H7 (cell line): ENCODE measurements at regions not wholly inside any gene's neighbourhood (a gene's known extent, or its start where the extent isn't known, plus 50 kb on each side); places are given as distances from the start of the nearest gene placed in this dataset.

Experiments used
- DNase-seq: peaks from one replicate; pipeline ENCODE4 v3.0.0; 2012
- H3K27me3 ChIP-seq: 2 replicates; pipeline ENCODE4 v1.6.0; 2011; ENCODE audit warnings: mild to moderate bottlenecking, low read length; ENCODE audit not compliant: control insufficient read depth, insufficient read depth
- H3K36me3 ChIP-seq: replicated peaks from 2 replicates; pipeline ENCODE4 v1.5.1; 2011; ENCODE audit warnings: low read length; ENCODE audit not compliant: control insufficient read depth, insufficient read depth
- H3K4me3 ChIP-seq: 2 replicates; pipeline ENCODE4 v1.5.1; 2011; ENCODE audit warnings: low read depth, mild to moderate bottlenecking, control low read depth, low read length, moderate library complexity; ENCODE audit not compliant: insufficient read depth

- no peak for DNase-seq
- Histone ChIP-seq H3K4me3 (no peak overlapping the region), H3K36me3 (no peaks in the 10 kb centered on the region), H3K27me3 (no peaks in the 10 kb centered on the region)
Measured at GRCh38 chr6:133740218-133740617, 148.7 kb upstream of the TCF21 start.

- Histone ChIP-seq H3K4me3 (no peak overlapping the region), H3K27me3 (no peaks in the 10 kb centered on the region), H3K36me3 (no peaks in the 10 kb centered on the region)
- DNase-seq = no peak
Measured at GRCh38 chr6:133740816-133741215, 148.1 kb upstream of the TCF21 start.

GRCh38 chr6:133741375-133741861, 147.5 kb upstream of the TCF21 start:
- no peaks in the 10 kb centered on the region for H3K36me3 ChIP-seq
- no peaks in the 10 kb centered on the region for H3K27me3 ChIP-seq
- no peak overlapping the region for H3K4me3 ChIP-seq
- DNase-seq = no peak

- no peaks in the 10 kb centered on the region for H3K36me3 ChIP-seq
- DNase-seq = no peak
- no peaks in the 10 kb centered on the region for H3K27me3 ChIP-seq
- no peak overlapping the region for H3K4me3 ChIP-seq
Measured at GRCh38 chr6:133743621-133744020, 145.3 kb upstream of the TCF21 start.

DNA sequence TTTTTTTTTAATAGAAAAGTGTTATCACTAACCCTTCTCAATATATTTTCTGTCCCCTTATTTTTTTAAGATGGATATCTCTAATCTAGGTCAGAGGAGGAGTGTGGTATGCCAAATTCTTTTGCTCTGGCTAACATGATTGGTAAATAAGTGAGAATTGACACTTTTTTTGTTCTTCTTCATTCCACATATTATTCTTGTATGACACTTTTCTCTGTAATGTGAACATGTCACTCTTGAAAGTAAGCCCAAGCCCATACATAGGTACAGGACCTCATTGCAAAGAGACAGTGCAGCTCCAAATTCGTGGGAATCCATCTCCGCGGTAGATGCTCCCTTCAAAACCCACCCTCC, 142.5 kb upstream of the TCF21 start:
- Histone ChIP-seq H3K36me3 (no peaks in the 10 kb centered on the region), H3K27me3 (no peaks in the 10 kb centered on the region), H3K4me3 (no peak overlapping the region)
- no peak for DNase-seq

DNA sequence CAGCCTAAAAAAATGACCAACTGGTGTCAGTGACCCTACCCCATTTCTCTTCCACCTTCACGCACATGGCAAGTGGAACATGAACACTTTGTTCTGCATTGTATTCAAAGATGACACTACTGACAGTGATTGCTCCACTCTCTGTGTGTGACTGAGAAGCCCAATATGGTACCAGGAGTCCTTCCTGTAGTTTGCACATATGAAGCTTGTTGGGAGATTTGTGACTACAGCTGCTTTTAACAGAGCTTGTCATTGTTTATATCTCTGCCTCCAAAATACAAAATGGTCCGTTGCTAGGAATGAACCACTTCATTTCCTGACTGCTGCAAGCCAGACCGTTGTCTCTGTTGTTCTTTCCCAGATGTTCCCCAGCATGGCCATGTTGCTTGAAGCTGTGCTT, 140.3 kb upstream of the TCF21 start:
- Histone ChIP-seq H3K27me3 (no peaks in the 10 kb centered on the region), H3K36me3 (no peaks in the 10 kb centered on the region), H3K4me3 (no peak overlapping the region)
- no peak for DNase-seq

GRCh38 chr6:133749427-133749826, 139.5 kb upstream of the TCF21 start:
- Histone ChIP-seq H3K36me3 (no peaks in the 10 kb centered on the region), H3K4me3 (no peak overlapping the region), H3K27me3 (no peaks in the 10 kb centered on the region)
- DNase-seq = no peak

DNA sequence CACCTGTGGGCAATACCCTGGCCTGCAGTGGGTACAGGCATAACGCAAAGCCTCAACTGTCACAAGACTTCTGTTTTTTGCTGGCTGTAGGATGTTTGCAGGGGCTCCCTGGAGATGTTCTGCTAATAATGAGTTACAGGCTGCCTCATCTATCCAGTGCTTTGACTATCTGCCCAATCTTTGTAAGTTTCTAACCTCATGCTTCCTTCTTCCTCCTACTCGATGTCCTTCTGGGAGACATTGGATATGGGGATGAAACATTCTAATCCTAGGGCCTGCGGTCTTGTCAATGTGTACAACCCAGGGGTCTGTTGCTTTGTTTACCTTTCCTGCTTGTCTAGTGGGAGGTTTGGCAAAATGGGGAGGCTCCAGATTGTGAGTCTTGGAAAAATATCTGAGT, 136.8 kb upstream of the TCF21 start:
- DNase-seq = no peak
- no peak overlapping the region for H3K4me3 ChIP-seq
- H3K36me3 ChIP-seq = no peaks in the 10 kb centered on the region
- no peaks in the 10 kb centered on the region for H3K27me3 ChIP-seq

- DNase-seq = no peak
- no peak overlapping the region for H3K4me3 ChIP-seq
- H3K36me3 ChIP-seq = no peaks in the 10 kb centered on the region
- no peaks in the 10 kb centered on the region for H3K27me3 ChIP-seq
Measured at GRCh38 chr6:133753756-133754155, 135.2 kb upstream of the TCF21 start.

DNA sequence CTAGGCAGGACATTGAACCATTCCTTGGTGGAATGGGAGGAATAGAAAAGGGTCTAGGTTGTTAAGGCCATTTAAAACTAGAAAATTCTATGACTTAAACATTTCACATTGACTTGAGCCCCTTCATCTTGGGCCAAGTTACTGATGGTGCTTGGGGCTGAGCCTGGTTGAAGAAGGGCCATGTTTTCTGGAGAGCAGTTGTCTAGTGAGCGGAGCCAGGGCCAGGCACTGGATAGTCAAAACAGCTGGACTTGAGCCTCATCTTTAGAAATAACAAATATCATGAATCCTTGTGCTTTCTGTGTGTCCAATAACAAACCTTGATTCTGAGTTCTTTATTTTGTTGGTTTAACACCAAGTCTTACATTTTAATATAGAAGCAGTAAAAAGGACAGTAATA, 134.6 kb upstream of the TCF21 start:
- DNase-seq = no peak
- no peaks in the 10 kb centered on the region for H3K27me3 ChIP-seq
- H3K36me3 ChIP-seq = no peaks in the 10 kb centered on the region
- H3K4me3 ChIP-seq = no peak overlapping the region

GRCh38 chr6:133756078-133756695, 132.7 kb upstream of the TCF21 start:
- DNase-seq = no peak
- H3K36me3 ChIP-seq = no peaks in the 10 kb centered on the region
- H3K4me3 ChIP-seq = no peak overlapping the region
- H3K27me3 ChIP-seq = no peaks in the 10 kb centered on the region

DNA sequence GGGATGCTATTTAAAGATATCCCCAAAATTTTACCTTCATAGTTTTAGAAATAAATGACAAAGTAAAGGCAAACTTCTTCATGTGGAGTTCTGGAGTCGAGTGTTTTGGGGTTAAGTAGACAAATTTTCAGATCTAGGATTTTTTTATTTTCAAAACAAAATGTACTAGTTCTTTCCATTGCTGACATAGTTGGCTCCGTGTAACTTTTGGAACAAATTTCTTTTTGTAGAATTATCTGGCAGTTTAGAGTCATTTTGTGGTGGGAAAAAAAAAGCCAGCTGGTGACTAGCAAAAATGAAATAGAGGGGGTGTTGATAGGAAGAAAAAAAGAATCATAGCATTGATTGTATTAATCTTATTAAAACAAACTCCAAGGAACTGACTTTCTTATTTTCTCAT, 131.6 kb upstream of the TCF21 start:
- Histone ChIP-seq H3K4me3 (no peak overlapping the region), H3K36me3 (no peaks in the 10 kb centered on the region), H3K27me3 (no peaks in the 10 kb centered on the region)
- DNase-seq = no peak

- no peaks in the 10 kb centered on the region for H3K27me3 ChIP-seq
- H3K4me3 ChIP-seq = no peak overlapping the region
- no peaks in the 10 kb centered on the region for H3K36me3 ChIP-seq
- DNase-seq = no peak
Measured at GRCh38 chr6:133758815-133759335, 130.0 kb upstream of the TCF21 start.

DNA sequence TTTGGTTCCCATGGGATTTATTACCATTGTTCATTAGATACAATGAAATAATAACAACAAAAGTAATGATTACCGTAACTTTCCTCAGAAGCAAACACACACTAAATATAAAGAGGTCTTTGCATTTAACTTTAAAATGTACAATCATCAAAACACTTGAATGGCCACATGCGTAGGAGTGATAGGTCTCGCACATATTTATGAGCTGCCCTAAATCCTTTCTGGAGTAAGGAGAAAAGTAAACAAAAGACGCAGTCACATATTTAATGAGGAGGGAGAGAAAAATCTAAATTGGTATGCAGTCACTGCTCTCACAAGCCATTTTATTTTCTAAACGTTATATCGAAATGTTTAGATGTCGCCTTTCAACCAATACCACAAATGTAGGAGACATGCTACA, 129.4 kb upstream of the TCF21 start:
- H3K36me3 ChIP-seq = no peaks in the 10 kb centered on the region
- no peak for DNase-seq
- no peak overlapping the region for H3K4me3 ChIP-seq
- H3K27me3 ChIP-seq = no peaks in the 10 kb centered on the region

GRCh38 chr6:133761706-133762105, 127.2 kb upstream of the TCF21 start:
- Histone ChIP-seq H3K36me3 (no peaks in the 10 kb centered on the region), H3K4me3 (no peak overlapping the region), H3K27me3 (no peaks in the 10 kb centered on the region)
- no peak for DNase-seq
